GM12872 (cell line): ENCODE measurements at regions not wholly inside any gene's neighbourhood (a gene's known extent, or its start where the extent isn't known, plus 50 kb on each side); places are given as distances from the start of the nearest gene placed in this dataset.
A peak's percentile ranks its signal among the peaks of the same experiment; 100 is the strongest.

Source experiments
- CTCF ChIP-seq: IDR thresholded peaks from 3 replicates; pipeline ENCODE4 v1.5.1; 2011; ENCODE audit warnings: low read depth, mild to moderate bottlenecking, low read length, moderate library complexity; ENCODE audit not compliant: insufficient read depth

GRCh38 chr2:194915485-194915884 is 741.5 kb upstream of the SLC39A10 start:
- no peak for TF ChIP-seq CTCF

GRCh38 chr2:194907569-194907968 is 749.5 kb upstream of the SLC39A10 start:
- no peak for TF ChIP-seq CTCF

GRCh38 chr2:194896871-194897270 is 760.2 kb upstream of the SLC39A10 start:
- no peak for TF ChIP-seq CTCF

GRCh38 chr2:194883711-194884110 is 773.3 kb upstream of the SLC39A10 start:
- TF ChIP-seq CTCF: no peak

- TF ChIP-seq CTCF: no peak
Measured at GRCh38 chr2:194870974-194871535, 786.0 kb upstream of the SLC39A10 start.

GRCh38 chr2:194867328-194867727 is 789.7 kb upstream of the SLC39A10 start:
- peak; percentile 46; the same call in 1 of the 3 replicates for TF ChIP-seq CTCF

- TF ChIP-seq CTCF: no peak
Measured at GRCh38 chr2:194854941-194855340, 802.1 kb upstream of the SLC39A10 start.
